ENCODE measurements at regions not wholly inside any gene's neighbourhood (a gene's known extent, or its start where the extent isn't known, plus 50 kb on each side); places are given as distances from the start of the nearest gene placed in this dataset.

DNA sequence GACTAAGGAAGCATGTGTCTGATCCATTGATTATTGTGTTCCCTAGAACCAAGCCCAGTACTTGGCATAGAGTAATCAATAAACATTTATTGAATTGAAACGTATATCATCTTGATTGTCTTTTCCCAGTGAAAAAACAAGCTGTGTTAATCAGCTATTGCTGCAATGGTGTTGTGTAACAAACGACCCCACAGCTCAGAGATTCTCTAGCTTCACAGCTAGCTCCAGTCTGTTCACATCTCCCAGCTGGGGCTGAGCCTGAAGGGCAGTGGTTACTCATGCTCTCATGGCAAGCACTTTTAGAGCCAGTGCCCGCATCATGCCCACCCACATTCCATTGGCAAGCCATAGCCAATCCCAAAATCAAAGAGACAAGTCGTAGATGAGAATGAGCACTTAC, 237.4 kb upstream of the RAB4A start:
- Histone ChIP-seq H3K27me3 (ENCODE audit: insufficient read depth, low read depth) (peaks cover 38% of the 10 kb centered on the region), H3K79me2 (ENCODE audit: low read depth) (no peaks in the 10 kb centered on the region), H3K4me3 (no peak overlapping the region), H2AFZ (no peak overlapping the region), H3K4me1 (replicated peaks; ENCODE audit: insufficient read depth) (no peaks in the 10 kb centered on the region), H3K36me3 (ENCODE audit: low read depth) (no peaks in the 10 kb centered on the region), H3K27ac (no peak overlapping the region), H3K9me2 (ENCODE audit: insufficient read depth) (no peaks in the 10 kb centered on the region), H3K9me3 (ENCODE audit: insufficient read depth, low read depth) (no peaks in the 10 kb centered on the region), H3F3A (ENCODE audit: insufficient read depth, low read depth) (no peaks in the 10 kb centered on the region), H3K4me2 (no peak overlapping the region), H4K20me1 (ENCODE audit: insufficient read depth) (no peaks in the 10 kb centered on the region)
- TF ChIP-seq, protein P1, sequence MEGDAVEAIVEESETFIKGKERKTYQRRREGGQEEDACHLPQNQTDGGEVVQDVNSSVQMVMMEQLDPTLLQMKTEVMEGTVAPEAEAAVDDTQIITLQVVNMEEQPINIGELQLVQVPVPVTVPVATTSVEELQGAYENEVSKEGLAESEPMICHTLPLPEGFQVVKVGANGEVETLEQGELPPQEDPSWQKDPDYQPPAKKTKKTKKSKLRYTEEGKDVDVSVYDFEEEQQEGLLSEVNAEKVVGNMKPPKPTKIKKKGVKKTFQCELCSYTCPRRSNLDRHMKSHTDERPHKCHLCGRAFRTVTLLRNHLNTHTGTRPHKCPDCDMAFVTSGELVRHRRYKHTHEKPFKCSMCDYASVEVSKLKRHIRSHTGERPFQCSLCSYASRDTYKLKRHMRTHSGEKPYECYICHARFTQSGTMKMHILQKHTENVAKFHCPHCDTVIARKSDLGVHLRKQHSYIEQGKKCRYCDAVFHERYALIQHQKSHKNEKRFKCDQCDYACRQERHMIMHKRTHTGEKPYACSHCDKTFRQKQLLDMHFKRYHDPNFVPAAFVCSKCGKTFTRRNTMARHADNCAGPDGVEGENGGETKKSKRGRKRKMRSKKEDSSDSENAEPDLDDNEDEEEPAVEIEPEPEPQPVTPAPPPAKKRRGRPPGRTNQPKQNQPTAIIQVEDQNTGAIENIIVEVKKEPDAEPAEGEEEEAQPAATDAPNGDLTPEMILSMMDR (conservative IDR thresholded peaks at IDR 0.05), result no peak
- no peak for DNase-seq
- no TSS peak for BruUV-seq (replicated peaks)
- intact Hi-C loops (cut with micrococcal nuclease; ENCODE audit: unreplicated experiment), result no loop called here
- ChIA-PET CTCF (no interaction called here), POLR2A (ENCODE audit: unreplicated experiment) (no interaction called here)

- ChIA-PET POLR2A (ENCODE audit: unreplicated experiment) (no interaction called here), CTCF (no interaction called here)
- H3F3A ChIP-seq (ENCODE audit: insufficient read depth, low read depth), result no peaks in the 10 kb centered on the region
- TF ChIP-seq, protein P1 (conservative IDR thresholded peaks at IDR 0.05), result no peak
- TF ChIP-seq EZH2 (IDR thresholded peaks at IDR 0.05; ENCODE audit: low read depth), result no peak
- no peaks in the 10 kb centered on the region for H3K4me1 ChIP-seq (replicated peaks; ENCODE audit: insufficient read depth)
- H3K27ac ChIP-seq, result no peak overlapping the region
- H3K4me3 ChIP-seq, result no peak overlapping the region
- BruUV-seq (replicated peaks), result no TSS peak
- H4K20me1 ChIP-seq (ENCODE audit: insufficient read depth), result no peaks in the 10 kb centered on the region
- H3K27me3 ChIP-seq (ENCODE audit: insufficient read depth, low read depth), result peaks cover 47% of the 10 kb centered on the region
- no peaks in the 10 kb centered on the region for H3K36me3 ChIP-seq (ENCODE audit: low read depth)
- H3K9me2 ChIP-seq (ENCODE audit: insufficient read depth), result no peaks in the 10 kb centered on the region
- H3K79me2 ChIP-seq (ENCODE audit: low read depth), result no peaks in the 10 kb centered on the region
- no peaks in the 10 kb centered on the region for H3K9me3 ChIP-seq (ENCODE audit: insufficient read depth, low read depth)
- H3K4me2 ChIP-seq, result no peak overlapping the region
- no peak overlapping the region for H2AFZ ChIP-seq
- no peak for DNase-seq
- intact Hi-C loops (cut with micrococcal nuclease; ENCODE audit: unreplicated experiment), result no loop called here
Observed at GRCh38 chr1:229034342-229034741, 236.6 kb upstream of the RAB4A start.

DNA sequence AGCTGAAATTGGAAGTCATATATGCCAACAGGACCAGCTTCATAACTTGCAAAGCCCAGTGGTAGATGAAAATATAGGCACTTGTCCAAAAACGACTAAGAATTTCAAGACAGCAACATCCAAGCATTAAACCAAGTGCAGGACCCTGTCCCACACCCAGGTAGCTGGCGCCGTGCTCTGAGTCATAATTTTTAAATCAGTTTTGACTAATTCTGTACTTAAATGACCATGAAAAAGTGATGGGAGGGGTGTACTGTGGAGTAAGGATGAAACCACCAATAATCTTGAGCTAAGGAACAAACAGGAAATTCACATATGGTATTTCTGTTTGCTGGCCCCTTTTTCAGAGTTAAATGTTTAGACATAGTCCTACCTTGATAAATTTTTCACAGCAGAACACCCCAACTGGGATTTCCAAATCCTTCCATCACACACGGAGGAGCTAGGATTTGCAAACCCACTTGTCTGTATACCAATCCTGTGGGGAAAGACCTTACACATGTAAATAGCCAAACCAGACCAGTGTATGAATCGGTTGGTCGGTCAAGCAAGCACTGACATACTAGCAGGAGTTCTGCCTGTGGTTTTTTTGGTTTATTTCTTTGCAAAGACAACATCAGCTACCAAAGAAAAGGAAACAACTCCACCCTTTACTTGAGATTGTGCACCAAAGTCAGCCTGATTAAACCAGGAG, 235.7 kb upstream of the RAB4A start:
- H3K27ac ChIP-seq, result no peak overlapping the region
- H3K36me3 ChIP-seq (ENCODE audit: low read depth), result no peaks in the 10 kb centered on the region
- ChIA-PET CTCF (no interaction called here), POLR2A (ENCODE audit: unreplicated experiment) (no interaction called here)
- H3K4me2 ChIP-seq, result no peak overlapping the region
- H2AFZ ChIP-seq, result no peak overlapping the region
- no peaks in the 10 kb centered on the region for H4K20me1 ChIP-seq (ENCODE audit: insufficient read depth)
- H3K4me3 ChIP-seq, result no peak overlapping the region
- no peaks in the 10 kb centered on the region for H3F3A ChIP-seq (ENCODE audit: insufficient read depth, low read depth)
- no peaks in the 10 kb centered on the region for H3K9me2 ChIP-seq (ENCODE audit: insufficient read depth)
- H3K27me3 ChIP-seq (ENCODE audit: insufficient read depth, low read depth), result peaks cover 54% of the 10 kb centered on the region
- no peaks in the 10 kb centered on the region for H3K9me3 ChIP-seq (ENCODE audit: insufficient read depth, low read depth)
- TF ChIP-seq EZH2 (IDR thresholded peaks at IDR 0.05; ENCODE audit: low read depth), result no peak
- TF ChIP-seq, protein P1 (conservative IDR thresholded peaks at IDR 0.05), result no peak
- no peaks in the 10 kb centered on the region for H3K79me2 ChIP-seq (ENCODE audit: low read depth)
- H3K4me1 ChIP-seq (replicated peaks; ENCODE audit: insufficient read depth), result no peaks in the 10 kb centered on the region
- intact Hi-C loops (cut with micrococcal nuclease; ENCODE audit: unreplicated experiment), result no loop called here
- no peak for DNase-seq
- BruUV-seq (replicated peaks), result no TSS peak

Measured in PC-9 (cell line).